Anterior cingulate cortex (tissue), 58 donors: ENCODE measurements at regions not wholly inside any gene's neighbourhood (a gene's known extent, or its start where the extent isn't known, plus 50 kb on each side); places are given as distances from the start of the nearest gene placed in this dataset.

Experiments
- DNase-seq, 58 donors: peaks; one replicate each; lab custom pipeline; 2025; lab: John Stamatoyannopoulos, UW

DNA sequence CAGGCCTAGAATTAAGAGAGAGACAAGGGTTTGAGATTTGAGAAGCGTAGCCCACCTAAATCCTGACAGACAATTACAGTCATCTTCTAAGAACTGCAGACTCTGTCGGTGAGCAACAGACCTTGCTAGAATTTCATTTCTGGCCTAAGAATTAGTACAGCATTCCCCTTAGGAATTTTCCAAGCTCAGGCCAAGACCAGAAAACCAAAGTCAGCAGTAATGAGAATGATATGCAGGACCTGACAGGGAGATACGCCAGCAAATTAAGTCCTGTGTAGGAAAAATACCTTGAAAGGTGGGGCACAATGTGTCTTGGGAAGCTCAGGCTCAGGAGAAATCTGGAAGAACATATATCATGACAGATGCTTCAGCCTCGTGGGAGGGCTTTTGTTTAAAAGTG, 52.7 kb upstream of the HERPUD2 start:
- peak in 2 of 58 donors; percentile 12 to 20 for DNase-seq

GRCh38 chr7:35748371-35748770, 52.5 kb upstream of the SEPTIN7 start:
- DNase-seq = no peak

GRCh38 chr7:35749556-35749955, 51.3 kb upstream of the SEPTIN7 start:
- DNase-seq = no peak
